ENCODE measurements at regions not wholly inside any gene's neighbourhood (a gene's known extent, or its start where the extent isn't known, plus 50 kb on each side); places are given as distances from the start of the nearest gene placed in this dataset.

GRCh38 chr13:57017357-57017756 is 123.4 kb upstream of the PRR20A start:
- DNase-seq, result no peak

- DNase-seq, result no peak
These were observed 121.8 kb upstream of the PRR20A start for GRCh38 chr13:57018915-57019314.

GRCh38 chr13:57030671-57031070 is 110.0 kb upstream of the PRR20A start:
- no peak for DNase-seq

GRCh38 chr13:57036290-57036689 is 104.4 kb upstream of the PRR20A start:
- DNase-seq, result no peak

GRCh38 chr13:57044910-57045309 is 95.8 kb upstream of the PRR20A start:
- no peak for DNase-seq

- no peak for DNase-seq
These were observed 94.7 kb upstream of the PRR20A start for GRCh38 chr13:57045826-57046546.

GRCh38 chr13:57056601-57057180 is 84.0 kb upstream of the PRR20A start:
- no peak for DNase-seq

GRCh38 chr13:57063007-57063406 is 77.7 kb upstream of the PRR20A start:
- no peak for DNase-seq

GRCh38 chr13:57073983-57074382 is 66.7 kb upstream of the PRR20A start:
- no peak for DNase-seq

GRCh38 chr13:57075588-57075987 is 65.1 kb upstream of the PRR20A start:
- DNase-seq, result no peak

GRCh38 chr13:57087006-57087405 is 53.7 kb upstream of the PRR20A start:
- no peak for DNase-seq

Data from NCI-H446 treated with DMSO at 0.1 percent for 48 hours (cell line).